ENCODE measurements at regions not wholly inside any gene's neighbourhood (a gene's known extent, or its start where the extent isn't known, plus 50 kb on each side); places are given as distances from the start of the nearest gene placed in this dataset.

DNA sequence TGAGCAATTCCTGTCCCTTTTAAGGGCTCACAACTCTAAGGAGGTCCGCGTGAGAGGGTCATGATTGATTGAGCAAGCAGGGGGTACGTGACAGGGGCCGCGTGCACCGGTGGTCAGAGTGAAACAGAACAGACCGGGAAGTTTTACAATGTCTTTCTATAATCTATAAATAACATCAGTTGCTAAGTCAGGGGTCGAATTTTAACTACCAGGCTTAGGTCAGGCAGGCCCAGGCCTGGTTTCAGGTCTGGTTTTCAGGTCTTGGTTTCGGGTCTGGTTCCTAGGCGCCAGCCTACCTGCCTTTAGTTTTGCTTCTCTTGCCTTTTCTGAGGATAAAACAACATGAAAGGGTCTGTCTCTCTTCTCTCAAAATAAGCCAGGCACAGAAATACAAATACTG is 476.0 kb upstream of the CAMK1G start:
- TF ChIP-seq, protein P1, sequence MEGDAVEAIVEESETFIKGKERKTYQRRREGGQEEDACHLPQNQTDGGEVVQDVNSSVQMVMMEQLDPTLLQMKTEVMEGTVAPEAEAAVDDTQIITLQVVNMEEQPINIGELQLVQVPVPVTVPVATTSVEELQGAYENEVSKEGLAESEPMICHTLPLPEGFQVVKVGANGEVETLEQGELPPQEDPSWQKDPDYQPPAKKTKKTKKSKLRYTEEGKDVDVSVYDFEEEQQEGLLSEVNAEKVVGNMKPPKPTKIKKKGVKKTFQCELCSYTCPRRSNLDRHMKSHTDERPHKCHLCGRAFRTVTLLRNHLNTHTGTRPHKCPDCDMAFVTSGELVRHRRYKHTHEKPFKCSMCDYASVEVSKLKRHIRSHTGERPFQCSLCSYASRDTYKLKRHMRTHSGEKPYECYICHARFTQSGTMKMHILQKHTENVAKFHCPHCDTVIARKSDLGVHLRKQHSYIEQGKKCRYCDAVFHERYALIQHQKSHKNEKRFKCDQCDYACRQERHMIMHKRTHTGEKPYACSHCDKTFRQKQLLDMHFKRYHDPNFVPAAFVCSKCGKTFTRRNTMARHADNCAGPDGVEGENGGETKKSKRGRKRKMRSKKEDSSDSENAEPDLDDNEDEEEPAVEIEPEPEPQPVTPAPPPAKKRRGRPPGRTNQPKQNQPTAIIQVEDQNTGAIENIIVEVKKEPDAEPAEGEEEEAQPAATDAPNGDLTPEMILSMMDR (conservative IDR thresholded peaks at IDR 0.05; ENCODE audit: low read length): no peak
- TF ChIP-seq EZH2phosphoT487 (IDR thresholded peaks at IDR 0.05; ENCODE audit: borderline replicate concordance): no peak

All from Loucy (cell line).